GM18519 (cell line): ENCODE measurements at regions not wholly inside any gene's neighbourhood (a gene's known extent, or its start where the extent isn't known, plus 50 kb on each side); places are given as distances from the start of the nearest gene placed in this dataset.
"Not testable (repeated sequence)": the region's sequence is repeated elsewhere in the genome, so short reads cannot be mapped to it uniquely, and the experiment has no call there.

Experiments
- ATAC-seq: cut with Tn5 transposase; IDR thresholded peaks from one replicate; pipeline ENCODE4 v1.9.1; 2021; ENCODE audit warnings: mild to moderate bottlenecking, moderate library complexity; ENCODE audit not compliant: unreplicated experiment, low FRiP score

DNA sequence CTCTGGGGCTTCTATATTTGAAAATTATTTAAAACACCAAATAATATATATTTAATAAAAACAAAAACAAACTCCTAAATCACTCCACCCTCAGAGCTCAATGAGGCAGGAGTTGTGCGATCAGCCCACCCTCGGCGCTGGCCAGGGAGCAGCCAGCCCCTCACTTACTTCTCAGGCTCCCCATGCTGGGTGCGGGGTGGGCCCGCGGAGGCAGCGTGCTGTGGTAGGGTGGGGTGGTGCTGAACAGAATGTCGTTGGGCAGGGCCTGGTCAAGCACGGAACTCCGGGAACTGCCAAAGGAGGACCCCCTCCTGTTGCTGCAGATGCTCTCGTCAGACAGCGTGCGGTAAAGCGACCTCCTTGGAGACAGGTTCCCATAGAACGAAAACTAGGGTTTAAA lies 204.5 kb downstream of the SIPA1L2 start:
- no peak for ATAC-seq

- ATAC-seq: no peak
Observed at GRCh38 chr1:232423591-232423990, 206.3 kb downstream of the SIPA1L2 start.

GRCh38 chr1:232422898-232423297 lies 207.0 kb downstream of the SIPA1L2 start:
- no peak for ATAC-seq

- no peak for ATAC-seq
Observed at GRCh38 chr1:232422098-232422497, 207.8 kb downstream of the SIPA1L2 start.

GRCh38 chr1:232421143-232421796 lies 208.7 kb downstream of the SIPA1L2 start:
- ATAC-seq: no peak

DNA sequence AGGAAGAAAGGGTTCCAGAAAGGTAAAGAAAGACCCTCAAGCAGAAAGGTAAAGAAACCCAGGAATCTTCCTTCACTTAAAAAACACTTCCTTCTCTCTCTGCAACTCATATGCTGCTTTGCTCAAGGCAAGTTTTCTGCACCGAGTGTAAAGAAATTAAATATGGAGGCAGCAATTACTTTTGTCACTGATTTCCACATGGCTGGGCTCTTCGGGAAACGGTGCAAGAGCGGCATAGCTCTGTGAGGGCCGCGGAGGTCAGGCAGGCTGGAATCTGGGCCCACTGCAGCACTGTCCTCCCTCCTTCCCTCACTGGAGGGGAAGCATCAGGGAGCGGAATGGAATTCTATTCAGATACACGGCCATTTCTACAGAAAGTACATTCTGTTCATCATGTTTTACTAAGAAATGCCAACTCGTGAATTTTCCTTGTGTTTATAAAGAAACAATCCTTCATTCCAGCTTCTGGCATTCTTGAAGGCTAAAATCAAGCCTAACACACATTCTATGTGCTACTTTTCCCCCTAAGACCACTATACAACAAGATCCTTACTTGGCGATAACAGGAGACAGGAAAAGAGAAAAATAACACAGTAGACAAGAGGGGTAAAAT lies 212.2 kb downstream of the SIPA1L2 start:
- no peak for ATAC-seq

DNA sequence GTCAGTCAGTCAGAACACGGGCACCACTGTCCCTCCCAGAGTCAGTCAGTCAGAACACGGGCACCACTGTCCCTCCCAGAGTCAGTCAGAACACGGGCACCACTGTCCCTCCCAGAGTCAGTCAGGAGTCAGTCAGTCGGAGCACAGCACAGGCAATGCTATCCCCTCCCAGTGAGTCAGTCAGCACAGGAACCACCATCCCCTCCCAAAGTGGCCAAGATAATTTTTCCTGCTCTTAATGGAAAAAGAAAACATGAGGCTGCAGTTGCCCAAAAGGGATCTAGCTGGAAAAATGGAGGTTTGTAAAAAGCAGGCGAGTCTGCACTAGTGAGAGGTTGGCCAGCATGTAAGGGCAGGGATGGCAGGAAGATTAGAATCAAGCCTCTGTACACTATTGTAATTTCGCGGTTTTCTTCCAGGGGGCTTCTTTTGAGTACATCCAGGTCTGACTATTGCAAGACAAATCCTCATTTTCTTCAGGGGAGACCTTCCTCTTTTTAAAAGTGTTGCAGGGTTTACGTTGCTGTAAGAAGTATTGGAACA lies 213.8 kb downstream of the SIPA1L2 start:
- no peak for ATAC-seq

DNA sequence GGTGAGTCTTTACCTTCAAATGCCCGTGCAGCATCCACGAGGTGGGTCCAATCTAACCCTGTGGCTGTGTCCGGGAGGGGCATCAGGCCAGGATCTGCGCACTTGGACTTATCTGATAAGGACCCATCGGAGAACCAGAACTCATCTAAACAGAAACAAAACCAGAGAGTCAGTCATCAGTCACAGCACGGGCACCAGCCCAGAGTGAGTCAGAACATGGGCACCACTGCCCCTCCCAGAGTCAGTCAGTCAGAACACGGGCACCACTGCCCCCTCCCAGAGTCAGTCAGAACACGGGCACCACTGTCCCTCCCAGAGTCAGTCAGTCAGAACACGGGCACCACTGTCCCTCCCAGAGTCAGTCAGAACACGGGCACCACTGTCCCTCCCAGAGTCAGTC lies 214.5 kb downstream of the SIPA1L2 start:
- not testable (repeated sequence) for ATAC-seq

DNA sequence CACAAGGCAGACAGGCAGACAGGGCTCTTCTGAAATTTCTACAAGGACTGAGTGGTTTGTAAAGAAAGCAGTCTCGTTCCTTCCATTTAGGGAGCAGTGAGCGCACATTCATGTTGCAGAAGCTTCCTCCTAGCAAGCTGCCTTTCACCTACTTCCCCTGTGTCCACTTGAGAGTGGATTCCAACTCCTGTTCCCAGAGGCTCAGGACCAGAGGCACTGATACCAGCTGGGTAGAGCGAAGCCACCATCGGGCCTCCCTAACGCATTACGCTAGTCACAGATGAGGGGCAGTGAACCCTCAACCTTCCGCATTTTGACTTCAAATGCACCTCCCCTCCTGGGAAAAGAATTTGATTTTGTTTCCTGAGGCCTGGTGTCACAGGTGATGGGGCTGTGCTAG lies 215.8 kb downstream of the SIPA1L2 start:
- no peak for ATAC-seq

DNA sequence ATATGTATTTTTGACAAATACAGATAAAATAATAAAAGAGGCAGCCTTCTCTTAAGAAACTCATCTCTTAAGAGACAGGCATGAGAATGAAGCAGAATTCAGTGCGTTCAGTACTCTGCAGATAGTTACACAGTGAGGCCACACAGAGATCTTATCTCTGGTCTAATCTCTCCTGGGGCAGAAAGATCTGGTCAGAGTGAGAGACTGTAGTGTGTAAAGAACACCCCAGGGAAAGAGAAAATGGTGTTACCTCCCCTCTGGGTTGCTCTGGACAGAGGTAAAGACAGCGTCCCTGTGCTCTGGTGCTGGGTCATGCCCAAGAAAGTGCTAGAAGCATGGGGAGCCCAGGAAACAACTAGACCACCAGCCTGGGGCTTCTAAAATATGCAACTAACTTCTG lies 216.3 kb downstream of the SIPA1L2 start:
- no peak for ATAC-seq

- ATAC-seq: no peak
Observed at GRCh38 chr1:232409584-232409983, 220.3 kb downstream of the SIPA1L2 start.

DNA sequence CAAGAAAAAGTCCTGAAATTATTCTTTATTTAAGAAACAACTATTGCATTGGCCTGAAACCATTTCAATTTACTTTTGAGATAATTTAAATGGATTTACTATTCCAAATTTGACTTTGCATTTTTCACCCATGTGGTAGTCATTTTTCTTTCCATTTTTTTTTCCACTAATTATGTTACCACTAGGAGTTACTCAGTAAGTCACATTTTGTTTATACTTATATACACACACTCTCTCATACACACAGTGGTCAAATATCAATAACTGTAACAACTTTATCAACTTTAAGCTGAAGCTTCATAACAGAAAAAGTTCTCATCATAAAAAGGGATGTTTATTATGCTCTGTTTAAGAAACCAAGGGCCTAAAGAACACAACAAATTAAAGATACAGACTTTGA lies 222.8 kb downstream of the SIPA1L2 start:
- no peak for ATAC-seq

GRCh38 chr1:232405781-232406180 lies 224.2 kb downstream of the SIPA1L2 start:
- no peak for ATAC-seq

GRCh38 chr1:232404981-232405731 lies 224.8 kb downstream of the SIPA1L2 start:
- no peak for ATAC-seq

DNA sequence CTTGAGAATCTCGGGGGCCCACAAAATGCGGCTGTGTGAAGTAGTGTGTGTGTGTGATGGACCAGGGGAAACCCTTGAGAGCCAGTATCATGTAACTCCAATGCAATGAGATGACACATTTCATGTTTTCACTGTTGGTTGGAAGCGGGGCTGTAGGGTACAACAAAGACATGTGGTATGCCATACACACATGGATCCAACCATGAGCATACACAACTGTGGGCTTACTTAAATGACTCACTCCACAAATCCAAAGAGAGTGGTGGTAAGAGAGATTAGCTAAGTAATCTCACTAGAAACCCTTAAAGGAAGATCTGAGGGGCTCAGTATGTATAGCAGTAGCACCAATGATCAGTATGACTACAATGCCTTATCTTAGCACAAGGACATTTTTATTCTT lies 225.7 kb downstream of the SIPA1L2 start:
- no peak for ATAC-seq

- ATAC-seq: no peak
Observed at GRCh38 chr1:232403017-232403714, 226.8 kb downstream of the SIPA1L2 start.

DNA sequence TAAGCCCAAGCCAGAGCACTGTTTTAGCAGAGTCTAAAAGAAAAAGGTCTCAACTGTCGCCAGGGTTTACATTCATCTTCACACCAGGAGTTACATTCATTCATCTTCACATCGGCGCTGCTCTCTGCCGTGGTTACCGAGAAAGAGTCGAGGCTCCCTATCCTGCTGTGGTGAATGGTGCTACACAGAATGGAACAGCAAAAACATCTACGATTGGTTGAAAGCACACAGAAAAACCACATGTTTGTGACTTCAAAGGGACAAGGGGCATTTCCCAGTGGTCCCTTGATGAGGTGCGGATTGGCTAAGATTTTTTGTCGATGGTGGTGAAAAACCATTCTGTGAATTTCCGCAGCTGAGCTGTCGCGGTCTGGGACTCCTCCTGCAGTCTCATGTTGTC lies 231.1 kb downstream of the SIPA1L2 start:
- ATAC-seq: no peak

GRCh38 chr1:232393444-232394146 lies 236.3 kb downstream of the SIPA1L2 start:
- no peak for ATAC-seq

- ATAC-seq: no peak
Observed at GRCh38 chr1:232393010-232393409, 236.9 kb downstream of the SIPA1L2 start.

GRCh38 chr1:232390590-232390989 lies 239.3 kb downstream of the SIPA1L2 start:
- ATAC-seq: no peak
